ENCODE measurements at regions not wholly inside any gene's neighbourhood (a gene's known extent, or its start where the extent isn't known, plus 50 kb on each side); places are given as distances from the start of the nearest gene placed in this dataset.

DNA sequence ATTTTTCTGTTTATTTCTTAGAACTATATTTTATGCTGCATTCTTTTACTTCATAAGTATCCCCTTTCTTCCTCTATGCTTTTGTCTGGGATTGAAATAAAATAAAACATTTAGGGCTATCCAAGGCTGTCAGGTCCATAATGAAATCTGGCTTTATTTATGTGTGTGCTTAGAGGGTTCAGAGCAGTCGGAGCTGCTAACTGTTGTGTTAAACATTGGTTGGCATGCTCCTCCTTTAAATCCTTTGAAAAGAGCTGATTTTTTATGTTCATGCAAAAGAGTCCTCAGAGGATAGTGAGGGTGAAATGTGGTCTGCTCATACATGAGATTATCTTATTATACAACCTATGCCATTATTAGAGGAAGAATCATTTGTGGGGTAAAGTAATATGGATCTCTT, 322.3 kb upstream of the E2F7 start:
- H3K36me3 ChIP-seq (replicated peaks in 1 of 2; ENCODE audit: control extremely low read depth in 1 of 2, control insufficient read depth in 1 of 2, extremely low read depth in 1 of 2, insufficient read depth in 2 of 2, low read length in 1 of 2), result no peaks in the 10 kb centered on the region
- no peaks in the 10 kb centered on the region for H3K79me2 ChIP-seq (ENCODE audit: control insufficient read depth, insufficient read depth, low read length)
- H3K27ac Mint-ChIP-seq, result no peak overlapping the region
- H2AFZ ChIP-seq (ENCODE audit: insufficient read depth, low read depth, low read length, poor library complexity, severe bottlenecking), result no peak overlapping the region
- no CpG with 5 or more reads among the region's 1 CpG for WGBS (ENCODE audit: insufficient coverage)
- no peak overlapping the region for H3K4me3 Mint-ChIP-seq
- ATAC-seq (ENCODE audit: low read depth) (no peak), DNase-seq (no peak)
- H3K9me3 ChIP-seq (ENCODE audit: control extremely low read depth in 1 of 3, control insufficient read depth in 2 of 3, insufficient read depth in 1 of 3, low read length in 2 of 3), result no peaks in the 10 kb centered on the region
- no peaks in the 10 kb centered on the region for H3K4me1 Mint-ChIP-seq
- intact Hi-C loops (cut with micrococcal nuclease), result no loop called here
- TF ChIP-seq, protein P1, sequence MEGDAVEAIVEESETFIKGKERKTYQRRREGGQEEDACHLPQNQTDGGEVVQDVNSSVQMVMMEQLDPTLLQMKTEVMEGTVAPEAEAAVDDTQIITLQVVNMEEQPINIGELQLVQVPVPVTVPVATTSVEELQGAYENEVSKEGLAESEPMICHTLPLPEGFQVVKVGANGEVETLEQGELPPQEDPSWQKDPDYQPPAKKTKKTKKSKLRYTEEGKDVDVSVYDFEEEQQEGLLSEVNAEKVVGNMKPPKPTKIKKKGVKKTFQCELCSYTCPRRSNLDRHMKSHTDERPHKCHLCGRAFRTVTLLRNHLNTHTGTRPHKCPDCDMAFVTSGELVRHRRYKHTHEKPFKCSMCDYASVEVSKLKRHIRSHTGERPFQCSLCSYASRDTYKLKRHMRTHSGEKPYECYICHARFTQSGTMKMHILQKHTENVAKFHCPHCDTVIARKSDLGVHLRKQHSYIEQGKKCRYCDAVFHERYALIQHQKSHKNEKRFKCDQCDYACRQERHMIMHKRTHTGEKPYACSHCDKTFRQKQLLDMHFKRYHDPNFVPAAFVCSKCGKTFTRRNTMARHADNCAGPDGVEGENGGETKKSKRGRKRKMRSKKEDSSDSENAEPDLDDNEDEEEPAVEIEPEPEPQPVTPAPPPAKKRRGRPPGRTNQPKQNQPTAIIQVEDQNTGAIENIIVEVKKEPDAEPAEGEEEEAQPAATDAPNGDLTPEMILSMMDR (IDR thresholded peaks at IDR 0.05), result no peak
- TF ChIP-seq EZH2 (IDR thresholded peaks at IDR 0.05; ENCODE audit: borderline replicate concordance, insufficient read depth, low read depth, low read length, poor library complexity, severe bottlenecking), result no peak
- no peaks in the 10 kb centered on the region for H3K4me1 ChIP-seq (ENCODE audit: control insufficient read depth in 2 of 2, insufficient read depth in 2 of 2, low read length in 2 of 2)
- no peak overlapping the region for H3K4me3 ChIP-seq (ENCODE audit: control extremely low read depth in 1 of 5, extremely low read depth in 1 of 5, insufficient read depth in 1 of 5, low read depth in 2 of 5, low read length in 4 of 5)
- no peaks in the 10 kb centered on the region for H3K27me3 Mint-ChIP-seq
- ChIA-PET CTCF (no interaction called here), POLR2A (no interaction called here)
- no peaks in the 10 kb centered on the region for H3K27me3 ChIP-seq (replicated peaks in 1 of 4; ENCODE audit: control extremely low read depth in 1 of 4, control insufficient read depth in 3 of 4, insufficient read depth in 4 of 4, low read length in 3 of 4)
- H4K20me1 ChIP-seq (ENCODE audit: control insufficient read depth, insufficient read depth, low read length, poor library complexity, severe bottlenecking), result no peaks in the 10 kb centered on the region
- H3K27ac ChIP-seq (ENCODE audit: low read length in 2 of 2), result no peak overlapping the region
- no peak overlapping the region for H3K9ac ChIP-seq (ENCODE audit: low read length)
- H3K9me3 Mint-ChIP-seq (ENCODE audit: insufficient read depth), result no peaks in the 10 kb centered on the region
- no peak overlapping the region for H3K4me2 ChIP-seq (replicated peaks; ENCODE audit: low read depth, low read length, poor library complexity, severe bottlenecking)

DNA sequence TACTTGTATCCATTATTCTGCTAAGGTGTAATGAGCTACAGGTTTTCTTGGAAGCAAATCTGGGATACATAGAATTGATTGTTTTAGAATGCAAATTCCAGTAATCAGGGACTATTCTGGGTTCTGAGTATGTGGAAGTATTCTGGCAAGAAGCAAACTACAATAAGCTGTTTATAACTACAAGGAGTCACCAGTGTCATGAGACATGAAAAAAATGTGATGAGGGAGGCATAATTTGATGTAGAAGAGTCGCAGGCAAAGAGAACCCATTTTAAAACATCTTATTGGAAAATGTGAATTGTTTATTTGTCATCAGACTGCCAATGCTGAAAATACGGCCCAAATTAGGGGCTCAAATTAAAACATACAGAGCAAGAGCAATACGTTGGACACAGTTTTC, 321.8 kb upstream of the E2F7 start:
- no peaks in the 10 kb centered on the region for H3K9me3 Mint-ChIP-seq (ENCODE audit: insufficient read depth)
- ATAC-seq (ENCODE audit: low read depth) (no peak), DNase-seq (no peak)
- intact Hi-C loops (cut with micrococcal nuclease), result no loop called here
- Histone ChIP-seq H3K4me2 (replicated peaks; ENCODE audit: low read depth, low read length, poor library complexity, severe bottlenecking) (no peak overlapping the region), H3K27ac (ENCODE audit: low read length in 2 of 2) (no peak overlapping the region), H3K27me3 (replicated peaks in 1 of 4; ENCODE audit: control extremely low read depth in 1 of 4, control insufficient read depth in 3 of 4, insufficient read depth in 4 of 4, low read length in 3 of 4) (no peaks in the 10 kb centered on the region), H3K36me3 (replicated peaks in 1 of 2; ENCODE audit: control extremely low read depth in 1 of 2, control insufficient read depth in 1 of 2, extremely low read depth in 1 of 2, insufficient read depth in 2 of 2, low read length in 1 of 2) (no peaks in the 10 kb centered on the region), H4K20me1 (ENCODE audit: control insufficient read depth, insufficient read depth, low read length, poor library complexity, severe bottlenecking) (no peaks in the 10 kb centered on the region), H3K4me3 (ENCODE audit: control extremely low read depth in 1 of 5, extremely low read depth in 1 of 5, insufficient read depth in 1 of 5, low read depth in 2 of 5, low read length in 4 of 5) (no peak overlapping the region), H3K9ac (ENCODE audit: low read length) (no peak overlapping the region), H3K9me3 (ENCODE audit: control extremely low read depth in 1 of 3, control insufficient read depth in 2 of 3, insufficient read depth in 1 of 3, low read length in 2 of 3) (no peaks in the 10 kb centered on the region), H2AFZ (ENCODE audit: insufficient read depth, low read depth, low read length, poor library complexity, severe bottlenecking) (no peak overlapping the region), H3K4me1 (ENCODE audit: control insufficient read depth in 2 of 2, insufficient read depth in 2 of 2, low read length in 2 of 2) (no peaks in the 10 kb centered on the region), H3K79me2 (ENCODE audit: control insufficient read depth, insufficient read depth, low read length) (no peaks in the 10 kb centered on the region)
- no peaks in the 10 kb centered on the region for H3K4me1 Mint-ChIP-seq
- TF ChIP-seq EZH2 (IDR thresholded peaks at IDR 0.05; ENCODE audit: borderline replicate concordance, insufficient read depth, low read depth, low read length, poor library complexity, severe bottlenecking), result no peak
- TF ChIP-seq, protein P1 (IDR thresholded peaks at IDR 0.05), result no peak
- ChIA-PET POLR2A (no interaction called here), CTCF (no interaction called here)
- no peak overlapping the region for H3K4me3 Mint-ChIP-seq
- H3K27ac Mint-ChIP-seq, result no peak overlapping the region
- no peaks in the 10 kb centered on the region for H3K27me3 Mint-ChIP-seq
- WGBS (ENCODE audit: insufficient coverage), result no CpG with 5 or more reads among the region's 3 CpGs
